LHCN-M2 (cell line): ENCODE measurements at regions not wholly inside any gene's neighbourhood (a gene's known extent, or its start where the extent isn't known, plus 50 kb on each side); places are given as distances from the start of the nearest gene placed in this dataset.
"Not testable (repeated sequence)": the region's sequence is repeated elsewhere in the genome, so short reads cannot be mapped to it uniquely, and the experiment has no call there.

Experiments used
- DNase-seq: peaks from one replicate; pipeline ENCODE4 v3.0.0-alpha.2; 2012; ENCODE audit warnings: low read depth

DNA sequence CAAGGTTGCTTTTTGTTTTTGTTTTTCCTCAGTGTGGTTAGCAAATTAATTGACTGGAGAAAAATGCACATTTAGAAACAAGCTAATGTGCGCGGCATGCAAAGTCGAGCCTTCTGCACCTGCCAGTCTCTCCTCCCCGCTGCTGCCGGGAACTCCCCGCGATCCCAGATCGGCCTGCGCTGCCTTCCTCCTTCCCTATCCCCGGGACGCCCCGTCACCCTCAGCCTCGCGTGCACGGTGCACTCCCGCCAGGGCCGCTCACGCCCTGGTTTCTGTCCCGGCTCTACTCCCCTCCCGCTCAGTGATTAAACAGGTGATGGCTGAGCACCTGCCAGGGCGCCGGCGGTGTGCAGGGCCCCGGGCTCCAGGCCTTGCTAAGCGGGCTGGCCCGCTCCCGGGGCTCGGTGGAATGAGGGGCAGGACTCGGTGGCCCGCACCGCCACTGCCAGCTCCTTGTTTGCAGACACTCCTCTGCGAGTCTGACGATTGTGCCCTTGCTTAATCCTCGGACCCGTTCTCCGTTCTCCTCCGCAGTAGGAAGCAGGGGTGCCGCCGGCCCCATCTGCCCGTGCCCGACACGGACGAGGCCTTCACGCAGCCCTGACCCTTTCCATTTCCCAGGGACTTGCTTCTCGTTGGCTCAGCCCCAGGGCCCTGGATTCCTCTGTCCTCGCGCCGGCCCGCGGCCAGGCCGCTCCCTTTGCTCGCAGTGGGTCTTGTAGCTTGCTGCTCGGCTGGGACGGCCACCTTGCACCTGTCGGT lies 143.4 kb downstream of the TRIML1 start:
- DNase-seq = no peak

DNA sequence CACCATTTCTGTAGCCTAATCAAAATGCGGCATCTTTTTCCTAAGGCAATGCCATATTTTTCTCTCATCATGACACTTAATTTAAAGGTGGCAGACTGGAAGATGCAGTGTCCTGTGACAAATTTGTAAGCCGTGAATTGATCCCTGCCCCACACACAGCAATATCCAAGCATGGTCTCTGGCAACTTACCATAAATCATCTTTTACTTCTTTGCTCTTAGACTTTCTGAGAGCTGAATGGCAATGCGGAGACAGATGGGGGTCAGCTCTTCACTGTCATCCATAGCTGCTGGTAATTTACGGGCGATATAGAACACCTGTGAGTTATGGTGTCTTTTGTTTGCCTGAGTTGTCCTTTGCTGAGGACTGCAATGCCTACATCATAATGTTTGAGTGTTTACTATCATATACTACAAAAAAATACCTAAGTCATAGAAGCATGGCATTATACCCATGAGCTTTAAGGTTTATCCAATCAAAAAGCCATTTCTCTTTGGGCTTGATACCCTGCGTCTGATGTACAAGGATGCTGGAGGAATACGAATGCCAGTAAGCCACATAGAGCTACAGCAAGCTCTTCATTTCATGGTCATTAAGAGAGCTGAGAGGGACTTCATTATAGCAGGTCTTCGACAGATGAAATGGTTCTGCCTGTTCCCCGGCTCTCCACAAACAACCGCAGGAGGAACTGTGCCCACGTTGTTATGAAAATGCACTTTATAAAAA lies 148.1 kb downstream of the TRIML1 start:
- no peak for DNase-seq

DNA sequence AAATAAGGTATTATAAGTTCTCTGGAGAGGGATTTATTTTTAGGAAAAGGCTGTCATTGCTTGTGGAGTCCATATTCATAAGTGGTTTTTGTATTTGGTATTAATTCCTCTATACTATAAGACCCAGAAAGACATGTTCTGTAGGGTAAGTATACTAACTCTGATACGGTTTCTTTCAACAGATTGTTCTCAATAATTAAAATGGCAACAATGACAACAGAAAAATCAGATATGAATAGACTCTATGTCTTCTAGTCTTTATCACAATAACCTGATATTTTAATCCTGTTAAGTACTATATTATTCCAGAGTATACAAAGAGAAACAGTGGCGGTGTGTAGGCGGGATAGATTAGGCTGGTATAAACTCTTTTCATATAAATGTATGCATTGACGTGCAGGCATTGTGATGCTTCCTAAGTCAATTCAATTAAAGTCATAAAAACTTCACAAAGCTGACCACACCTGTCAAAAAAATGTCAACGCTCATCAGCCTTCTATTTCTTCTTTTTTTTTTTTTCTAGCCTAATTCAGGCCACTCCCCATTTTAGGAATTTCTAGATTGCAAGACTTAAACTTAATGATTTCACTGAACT lies 150.4 kb downstream of the TRIML1 start:
- no peak for DNase-seq

DNA sequence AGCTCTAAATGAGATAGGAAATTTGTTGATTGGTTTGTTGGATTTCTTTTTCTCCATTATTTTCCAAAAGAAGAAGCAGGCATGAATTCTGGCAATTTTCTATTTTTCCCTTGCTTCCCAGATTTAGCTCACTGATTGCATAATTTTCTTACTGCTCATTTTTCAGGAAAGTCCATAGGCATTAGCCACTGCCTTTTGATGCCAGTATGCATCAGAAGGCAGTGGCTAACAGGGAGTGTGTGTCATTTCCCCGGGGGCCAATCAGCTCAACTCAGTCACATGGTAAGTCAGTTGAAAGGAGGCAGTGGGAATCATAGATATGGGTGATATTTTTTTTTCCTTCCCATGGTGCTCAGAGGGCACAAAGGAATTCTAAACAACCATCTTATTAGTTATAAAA lies 156.7 kb downstream of the TRIML1 start:
- DNase-seq = no peak

DNA sequence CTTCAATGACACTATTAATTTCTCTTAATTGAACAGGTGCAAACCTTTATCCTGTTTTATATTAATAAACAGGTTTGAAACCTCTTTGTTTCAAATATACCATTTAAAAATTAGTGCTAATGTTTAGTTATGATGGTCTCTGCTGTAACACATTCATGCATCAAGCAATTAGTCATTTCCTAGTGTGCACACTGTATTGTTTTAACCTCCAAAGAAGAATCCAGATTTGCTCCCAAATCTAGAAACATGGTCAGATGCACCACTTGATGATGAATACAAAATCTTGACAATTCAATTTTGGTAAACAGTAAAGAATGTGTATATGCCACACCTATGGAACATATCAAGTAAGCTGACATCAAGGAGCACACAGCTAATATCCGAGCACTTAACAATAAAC lies 157.1 kb downstream of the TRIML1 start:
- DNase-seq = no peak

DNA sequence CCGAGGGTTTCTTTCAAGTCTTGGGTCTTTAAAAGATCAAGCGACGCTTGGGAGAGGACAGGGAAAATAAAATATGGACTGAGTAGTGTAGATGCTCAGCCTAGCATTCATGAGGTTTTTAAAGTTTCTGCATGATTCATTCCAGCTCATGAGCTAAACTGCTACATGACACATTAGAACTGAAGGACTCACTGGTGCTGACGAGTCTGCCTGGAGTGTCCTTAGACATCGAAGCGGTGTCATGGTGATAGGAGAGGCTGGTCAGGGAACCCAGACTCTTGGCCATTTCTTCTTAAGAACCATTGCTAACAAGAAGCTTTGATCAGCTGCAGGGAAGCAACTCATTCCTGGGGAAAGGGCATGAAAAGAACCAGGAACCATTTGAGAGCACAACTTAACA lies 158.6 kb downstream of the TRIML1 start:
- DNase-seq = no peak

DNA sequence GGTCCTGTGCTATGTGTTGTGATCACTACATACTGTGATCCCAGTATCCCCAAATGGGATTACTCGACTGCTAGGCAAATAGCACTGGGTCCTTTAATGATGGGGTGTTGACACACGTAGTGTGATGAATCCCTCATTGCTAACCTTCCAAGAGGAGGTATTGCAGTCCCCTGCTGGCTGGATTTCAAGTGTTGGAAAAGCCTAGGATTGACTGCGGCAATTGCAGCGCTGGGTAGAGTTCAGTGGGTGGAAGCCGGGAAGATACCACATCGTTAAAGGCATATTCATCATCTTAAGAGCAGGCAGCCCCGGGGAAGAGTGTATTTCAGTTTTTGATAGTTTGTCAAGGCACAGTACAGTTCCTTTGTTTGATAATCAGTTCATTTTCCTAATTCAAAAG lies 159.9 kb downstream of the TRIML1 start:
- DNase-seq = no peak

DNA sequence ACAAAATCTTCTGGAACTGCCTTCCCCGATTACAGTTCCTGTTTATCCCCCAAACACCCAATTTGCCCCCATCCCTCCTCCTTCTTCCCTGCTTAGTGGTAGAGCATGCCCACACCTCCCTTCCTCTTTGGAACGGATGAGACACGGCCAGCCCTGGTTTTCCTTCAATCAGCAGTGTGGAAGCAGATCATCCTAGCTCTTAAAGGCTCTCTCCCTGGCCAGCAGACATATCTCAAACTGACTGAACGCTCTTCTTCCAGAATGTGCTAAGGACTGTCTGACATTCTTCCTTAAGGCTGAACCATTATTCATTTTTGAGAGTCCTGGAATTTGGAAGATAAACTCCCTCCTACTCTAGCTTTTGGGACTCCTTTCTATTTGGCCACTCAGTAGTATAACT lies 161.1 kb downstream of the TRIML1 start:
- DNase-seq = no peak

DNA sequence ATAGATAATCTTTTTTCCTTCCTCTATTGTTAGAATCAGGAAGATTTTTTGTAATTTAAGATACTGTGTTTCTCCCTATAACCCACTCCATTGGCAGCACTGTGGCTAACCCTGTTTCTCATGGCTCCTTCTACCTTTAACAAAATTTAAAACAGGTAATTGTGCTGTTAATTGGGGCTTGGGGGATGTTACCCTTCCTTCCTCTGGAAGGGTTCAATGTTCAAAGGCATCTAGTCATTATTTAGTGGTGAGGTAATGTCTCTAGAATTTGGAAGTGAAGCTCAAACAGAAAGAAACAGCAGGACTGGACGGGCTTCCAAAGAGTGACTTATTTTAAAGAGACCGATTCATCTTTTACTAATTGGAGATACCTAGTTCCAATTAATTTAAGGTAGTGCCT lies 166.4 kb downstream of the TRIML1 start:
- DNase-seq = no peak

DNA sequence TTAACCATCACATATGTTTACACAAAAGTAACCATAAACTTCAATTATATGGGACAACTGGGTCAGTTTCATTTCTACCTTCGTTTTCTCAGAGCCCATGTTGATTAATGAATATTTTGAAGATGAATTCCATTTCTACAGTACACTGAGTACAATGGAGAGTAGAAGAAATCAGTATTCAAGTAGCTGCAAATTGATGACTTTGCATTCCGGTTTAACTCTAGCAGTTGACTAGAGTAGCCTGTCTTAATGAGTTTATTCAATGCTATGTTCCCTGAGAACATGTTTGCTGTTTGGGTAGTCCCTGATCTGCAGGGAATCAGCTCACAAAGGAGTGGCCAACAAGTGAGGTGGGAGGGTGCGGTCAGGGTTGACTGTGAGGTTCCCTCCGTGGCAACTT lies 168.3 kb downstream of the TRIML1 start:
- DNase-seq = no peak

DNA sequence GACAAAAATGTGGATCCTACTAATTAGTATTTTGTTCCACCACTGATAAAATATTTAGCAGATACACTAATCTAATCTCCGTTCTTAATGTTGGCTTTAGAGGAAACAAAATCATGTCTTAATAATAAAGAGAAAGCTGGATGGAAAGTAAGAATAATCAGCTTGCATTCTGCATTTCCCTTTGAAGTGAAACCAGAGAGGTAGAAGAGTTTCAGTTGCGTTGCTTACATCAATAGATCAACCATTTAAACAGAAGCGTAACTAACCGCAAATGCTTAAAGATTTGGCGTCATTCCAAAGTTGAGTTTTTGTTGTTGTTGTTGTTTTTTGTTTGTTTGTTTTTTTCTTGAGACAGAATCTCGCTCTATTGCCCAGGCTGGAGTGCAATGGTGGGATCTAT lies 168.9 kb downstream of the TRIML1 start:
- DNase-seq = no peak

DNA sequence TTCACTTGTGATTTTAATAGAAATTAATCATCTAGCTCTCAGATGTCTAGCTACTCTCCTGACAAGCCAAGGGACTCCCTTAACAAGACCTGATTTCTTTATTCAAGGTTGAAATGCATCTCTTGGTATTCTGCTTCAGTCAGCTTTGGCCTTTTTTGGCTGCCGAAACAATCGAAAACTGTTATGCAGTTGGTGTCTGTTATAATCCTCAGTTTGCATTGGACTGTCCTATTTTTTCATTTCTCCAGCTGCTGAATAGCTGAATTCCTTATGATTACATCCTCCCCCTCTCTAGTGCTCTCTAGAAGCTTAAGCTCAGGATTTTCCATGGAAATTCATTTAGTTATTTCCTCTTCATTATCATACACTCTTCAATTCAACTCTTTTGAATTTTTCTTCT lies 177.2 kb downstream of the TRIML1 start:
- no peak for DNase-seq

DNA sequence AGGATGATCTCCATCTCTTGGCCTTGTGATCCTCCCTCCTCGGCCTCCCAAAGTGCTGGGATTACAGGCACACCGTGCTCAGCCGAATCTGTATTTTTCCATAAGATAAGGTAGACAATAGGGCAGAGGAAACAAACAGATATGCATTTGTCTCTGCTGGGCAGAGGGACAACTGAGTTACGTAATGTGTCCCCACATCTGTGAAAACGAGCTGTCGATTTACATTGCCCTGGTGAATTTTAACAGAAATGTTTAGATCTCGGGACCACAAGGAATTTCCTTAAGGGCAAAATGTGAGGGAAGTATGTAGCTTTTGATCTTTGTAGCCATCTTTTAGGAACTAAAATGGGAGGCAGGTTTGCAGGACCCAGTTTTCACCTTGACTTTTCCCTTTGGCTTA lies 189.7 kb downstream of the TRIML1 start:
- no peak for DNase-seq

DNA sequence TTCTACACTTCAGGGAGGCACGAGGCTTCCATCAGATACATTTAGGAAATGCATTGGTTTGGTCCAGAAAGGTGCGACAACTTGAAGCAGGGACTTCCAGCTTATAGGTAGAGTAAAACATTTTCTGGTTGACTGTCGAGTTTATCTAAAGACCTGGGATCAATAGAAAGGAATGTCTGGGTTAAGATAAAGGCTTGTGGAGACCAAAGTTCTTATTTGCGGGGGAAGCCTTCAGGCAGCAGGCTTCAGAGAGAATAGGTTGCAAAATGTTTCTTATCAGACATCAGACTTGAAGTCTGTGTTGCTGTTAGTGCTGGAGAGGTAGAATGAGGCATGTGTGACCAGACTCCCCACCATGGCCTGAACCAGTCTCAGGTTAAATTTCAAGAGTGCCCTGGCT lies 190.3 kb downstream of the TRIML1 start:
- no peak for DNase-seq

DNA sequence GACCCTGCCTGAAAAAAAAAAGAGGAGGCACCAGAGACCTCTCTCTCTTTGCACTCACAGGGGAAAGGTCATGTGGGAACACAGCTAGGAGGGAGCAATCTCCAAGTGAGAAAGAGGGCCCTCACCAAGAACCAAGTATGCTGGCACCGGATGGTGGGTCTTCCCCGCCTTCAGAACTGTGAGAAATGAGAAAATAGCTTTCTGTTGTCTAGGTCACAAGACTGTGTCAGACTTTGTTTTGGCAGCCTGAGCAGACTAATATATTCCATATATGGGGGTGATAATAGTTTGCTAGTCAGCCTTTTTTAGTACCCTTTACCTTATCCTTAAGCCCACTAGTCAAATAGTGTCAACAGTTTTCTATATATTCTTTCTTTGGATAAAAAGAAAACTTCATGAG lies 193.0 kb downstream of the TRIML1 start:
- no peak for DNase-seq

DNA sequence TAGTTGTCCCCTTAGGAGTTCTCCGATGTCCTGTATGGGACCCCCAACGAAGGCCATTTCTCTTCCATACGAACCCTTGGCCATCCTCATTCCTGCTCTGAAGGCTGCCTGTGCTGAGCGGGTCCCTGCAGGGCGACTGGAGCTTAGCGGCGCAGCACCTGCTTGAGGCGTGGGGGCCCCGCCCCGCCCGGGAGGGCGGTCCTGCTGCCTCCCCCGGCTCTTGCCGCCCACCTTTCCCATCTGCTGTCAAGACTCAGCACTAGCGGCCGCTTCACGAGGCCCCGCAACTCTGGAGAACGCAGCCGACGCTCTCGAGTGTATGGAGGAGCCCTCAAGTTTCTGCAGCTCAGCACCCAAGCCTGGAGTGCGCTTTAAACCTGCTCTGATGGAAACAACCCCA lies 197.7 kb downstream of the TRIML1 start:
- DNase-seq = no peak

DNA sequence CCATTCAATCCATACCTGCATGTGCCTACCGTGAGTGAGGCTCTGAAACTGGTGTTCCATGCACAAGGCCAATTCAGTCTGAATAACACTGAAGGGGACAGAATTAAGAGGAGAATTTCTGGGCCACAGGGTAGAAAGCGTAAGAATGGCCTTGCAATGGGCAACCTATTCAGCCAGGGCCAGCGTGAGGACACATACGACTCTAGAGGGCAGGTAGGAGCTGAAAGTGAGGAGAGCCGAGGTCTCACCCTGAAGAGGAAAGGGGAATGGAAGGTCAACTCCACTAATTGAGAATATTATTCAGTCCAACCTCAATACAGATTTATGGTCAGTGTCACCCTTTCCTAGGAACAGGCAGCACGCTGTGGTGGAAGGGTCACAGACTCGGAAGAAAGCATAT lies 202.2 kb downstream of the TRIML1 start:
- DNase-seq = no peak

DNA sequence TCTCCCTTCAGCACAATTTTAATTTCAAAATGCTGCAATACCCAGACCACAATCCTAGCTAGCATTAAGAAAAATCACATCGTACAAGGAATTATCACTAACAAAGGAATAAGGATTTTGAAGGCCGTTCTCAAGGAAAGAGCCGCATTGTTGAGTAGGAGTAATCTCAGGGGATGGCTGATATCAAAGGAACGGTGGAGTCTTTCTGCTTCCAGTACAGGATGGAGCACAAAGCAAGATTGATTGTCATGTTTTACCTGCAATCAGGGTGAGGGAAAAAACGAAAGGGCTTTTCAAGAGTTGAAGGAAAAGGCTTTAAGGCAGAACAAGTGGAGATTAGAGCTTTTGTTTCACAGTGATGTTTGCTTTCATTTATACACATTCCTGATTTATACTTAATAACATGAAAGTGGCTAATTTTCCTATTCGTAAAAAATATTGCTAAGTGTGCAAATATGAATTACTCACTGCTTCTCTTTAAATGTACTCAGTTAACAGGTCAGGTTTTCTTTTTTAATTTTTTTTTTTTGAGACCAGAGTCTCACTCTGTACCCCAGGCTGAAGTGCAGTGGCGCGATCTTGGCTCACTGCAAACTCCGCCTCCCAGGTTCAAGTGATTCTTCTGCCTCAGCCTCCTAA lies 207.0 kb downstream of the TRIML1 start:
- no peak for DNase-seq

DNA sequence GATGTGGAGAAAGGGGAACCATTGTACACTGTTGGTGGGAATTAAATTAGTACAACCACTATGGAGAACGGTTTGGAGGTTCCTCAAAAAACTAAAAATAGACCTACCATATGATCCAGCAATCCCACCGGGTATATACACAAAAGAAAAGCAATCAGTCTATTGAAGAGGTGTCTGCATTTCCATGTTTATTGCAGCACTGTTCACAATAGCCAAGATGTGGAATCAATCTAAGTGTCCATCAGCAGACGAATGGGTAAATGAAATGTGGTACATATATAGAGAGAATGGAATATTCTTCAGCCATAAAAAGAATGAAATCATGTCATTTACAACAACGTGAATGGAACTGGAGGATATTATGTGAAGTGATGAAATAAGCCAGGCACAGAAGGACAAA lies 208.1 kb downstream of the TRIML1 start:
- DNase-seq = no peak

DNA sequence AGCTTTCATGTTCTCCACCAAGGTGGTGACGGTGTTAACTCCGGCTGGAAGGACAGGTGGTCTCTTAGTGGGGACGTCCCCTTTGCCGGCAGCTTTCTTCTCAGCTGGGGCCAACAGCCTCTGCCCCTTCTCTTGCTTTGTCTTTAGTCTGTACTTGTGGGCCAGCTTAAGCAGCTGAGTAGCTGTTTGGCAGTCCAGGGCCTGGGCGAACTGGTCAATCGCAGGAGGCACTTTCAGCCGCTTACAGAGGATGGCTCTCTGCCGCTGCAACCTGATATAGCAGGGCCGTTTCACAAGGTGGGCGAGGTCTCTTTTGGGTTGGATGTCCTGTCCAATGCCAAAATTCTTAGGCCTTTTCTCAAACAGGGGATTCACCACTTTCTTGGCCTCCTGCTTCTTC lies 210.3 kb downstream of the TRIML1 start:
- DNase-seq = not testable (repeated sequence)

DNA sequence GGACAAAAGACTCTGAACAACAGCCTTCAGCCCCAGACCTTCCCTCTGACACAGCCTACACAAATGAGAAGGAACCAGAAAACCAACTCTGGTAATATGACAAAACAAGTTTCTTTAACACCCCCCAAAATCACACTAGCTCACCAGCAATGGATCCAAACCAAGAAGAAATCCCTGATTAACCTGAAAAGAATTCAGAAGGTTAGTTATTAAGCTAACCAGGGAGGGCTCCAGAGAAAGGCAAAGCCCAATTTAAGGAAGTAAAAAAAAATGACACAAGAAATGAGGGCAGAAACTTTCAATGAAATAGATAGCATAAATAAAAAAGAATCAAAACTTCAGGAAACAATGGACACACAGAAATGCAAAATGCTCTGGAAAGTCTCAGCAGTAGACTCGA lies 224.0 kb downstream of the TRIML1 start:
- DNase-seq = no peak

DNA sequence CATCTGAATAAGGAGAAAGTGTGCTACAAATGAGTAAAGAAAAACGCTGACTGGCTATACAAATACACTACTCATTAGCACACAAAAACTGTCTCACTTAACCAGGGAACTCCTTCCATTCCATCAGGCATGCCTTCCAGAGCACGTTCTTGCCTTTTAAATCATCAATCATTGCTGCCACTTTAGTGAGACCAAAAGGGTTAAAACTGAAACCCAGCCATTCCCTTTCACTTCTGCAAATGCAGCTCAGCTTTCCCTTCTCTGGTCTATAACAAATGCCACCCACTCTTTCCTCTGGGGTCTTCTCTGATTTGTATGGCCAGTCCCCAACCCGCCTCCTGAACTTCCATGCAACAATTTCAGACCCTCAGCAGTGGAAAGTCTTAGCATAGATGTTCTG lies 231.5 kb downstream of the TRIML1 start:
- DNase-seq = no peak

DNA sequence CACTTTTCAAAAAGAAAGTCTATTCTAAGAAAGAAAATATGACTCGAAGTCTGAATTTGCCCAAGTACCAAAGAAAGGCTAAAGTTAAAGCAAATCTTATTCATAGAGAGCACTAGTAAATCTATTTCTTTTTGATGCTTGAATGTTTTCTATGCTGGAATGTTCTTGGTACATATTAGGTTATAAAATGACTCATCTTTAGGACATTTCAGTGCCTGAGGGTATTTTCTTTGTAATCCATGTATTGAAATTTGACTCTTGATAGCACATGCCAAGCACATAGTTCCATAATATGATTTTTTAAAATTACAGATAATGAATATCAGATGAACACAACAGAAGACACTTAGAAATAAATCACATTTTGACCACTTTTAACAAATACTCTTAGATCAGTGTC lies 232.8 kb downstream of the TRIML1 start:
- no peak for DNase-seq
